ENCODE measurements at regions not wholly inside any gene's neighbourhood (a gene's known extent, or its start where the extent isn't known, plus 50 kb on each side); places are given as distances from the start of the nearest gene placed in this dataset.
A peak's percentile ranks its signal among the peaks of the same experiment; 100 is the strongest.
"Not testable (repeated sequence)": the region's sequence is repeated elsewhere in the genome, so short reads cannot be mapped to it uniquely, and the experiment has no call there.

DNA sequence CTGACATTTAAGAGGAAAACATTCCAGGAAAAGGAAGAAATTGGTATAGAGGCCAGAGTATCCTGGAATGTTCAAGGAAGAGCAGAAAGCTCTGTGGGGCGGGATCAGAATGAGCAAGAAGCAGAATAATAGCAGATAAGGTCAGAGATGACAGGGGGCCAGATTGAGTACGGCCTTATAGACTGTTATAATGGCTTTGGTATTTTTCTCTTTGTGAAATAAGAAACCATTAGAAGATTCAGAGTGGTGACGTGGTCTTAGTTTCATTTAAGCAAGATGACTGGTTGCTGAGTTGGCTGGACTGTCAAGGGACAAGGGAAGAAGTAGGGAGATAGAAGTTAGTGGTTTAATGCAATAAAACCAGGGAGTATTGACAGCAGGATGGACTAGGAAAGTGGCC, 218.3 kb upstream of the SOX2 start:
- H3K4me3 ChIP-seq, result no peak overlapping the region
- no peak overlapping the region for H3K27ac ChIP-seq
- TF ChIP-seq POLR2A (IDR thresholded peaks at IDR 0.05) (no peak), EP300 (IDR thresholded peaks at IDR 0.05) (no peak)
- TF ChIP-seq, protein P1, sequence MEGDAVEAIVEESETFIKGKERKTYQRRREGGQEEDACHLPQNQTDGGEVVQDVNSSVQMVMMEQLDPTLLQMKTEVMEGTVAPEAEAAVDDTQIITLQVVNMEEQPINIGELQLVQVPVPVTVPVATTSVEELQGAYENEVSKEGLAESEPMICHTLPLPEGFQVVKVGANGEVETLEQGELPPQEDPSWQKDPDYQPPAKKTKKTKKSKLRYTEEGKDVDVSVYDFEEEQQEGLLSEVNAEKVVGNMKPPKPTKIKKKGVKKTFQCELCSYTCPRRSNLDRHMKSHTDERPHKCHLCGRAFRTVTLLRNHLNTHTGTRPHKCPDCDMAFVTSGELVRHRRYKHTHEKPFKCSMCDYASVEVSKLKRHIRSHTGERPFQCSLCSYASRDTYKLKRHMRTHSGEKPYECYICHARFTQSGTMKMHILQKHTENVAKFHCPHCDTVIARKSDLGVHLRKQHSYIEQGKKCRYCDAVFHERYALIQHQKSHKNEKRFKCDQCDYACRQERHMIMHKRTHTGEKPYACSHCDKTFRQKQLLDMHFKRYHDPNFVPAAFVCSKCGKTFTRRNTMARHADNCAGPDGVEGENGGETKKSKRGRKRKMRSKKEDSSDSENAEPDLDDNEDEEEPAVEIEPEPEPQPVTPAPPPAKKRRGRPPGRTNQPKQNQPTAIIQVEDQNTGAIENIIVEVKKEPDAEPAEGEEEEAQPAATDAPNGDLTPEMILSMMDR (IDR thresholded peaks at IDR 0.05), result no peak
- H3K4me1 ChIP-seq, result no peaks in the 10 kb centered on the region
- H3K9me3 ChIP-seq, result no peaks in the 10 kb centered on the region
- no peaks in the 10 kb centered on the region for H3K36me3 ChIP-seq
- DNase-seq (ENCODE audit: low spot score in 2 of 2), result no peak
- H3K27me3 ChIP-seq, result no peaks in the 10 kb centered on the region
- 52 to 59% methylated on average over 3 of the region's 3 CpGs for WGBS, 2 donors

DNA sequence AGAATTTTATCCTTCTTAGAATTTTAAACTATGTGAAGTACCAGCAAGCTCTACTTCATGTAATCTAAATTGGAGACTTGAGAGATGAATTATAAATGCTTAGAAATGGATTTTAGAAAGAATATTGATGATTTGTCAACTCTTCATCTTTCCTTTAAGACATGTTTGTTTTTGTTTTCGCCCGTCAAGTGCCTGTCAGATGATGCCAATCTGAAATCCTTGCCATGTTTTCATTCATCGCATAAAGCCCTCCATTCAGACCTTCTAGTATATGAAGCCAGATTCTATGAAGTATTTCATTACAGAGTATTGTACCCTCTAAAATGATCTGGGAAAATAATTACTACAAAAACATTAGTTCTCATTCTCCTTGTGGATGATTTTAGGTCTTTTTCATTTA, 223.2 kb upstream of the SOX2 start:
- TF ChIP-seq POLR2A (IDR thresholded peaks at IDR 0.05) (no peak), EP300 (IDR thresholded peaks at IDR 0.05) (no peak)
- TF ChIP-seq, protein P1 (IDR thresholded peaks at IDR 0.05), result no peak
- no peaks in the 10 kb centered on the region for H3K27me3 ChIP-seq
- H3K4me1 ChIP-seq, result peaks cover 0 to 12% (median 0%) of the 10 kb centered on the region in 4 donors
- H3K9me3 ChIP-seq, result no peaks in the 10 kb centered on the region
- H3K4me3 ChIP-seq, result no peak overlapping the region
- no peak for DNase-seq (ENCODE audit: low spot score in 2 of 2)
- no peaks in the 10 kb centered on the region for H3K36me3 ChIP-seq
- 40 to 50% methylated on average over 3 of the region's 3 CpGs for WGBS, 2 donors
- peak overlapping the region in 2 of 4 donors; percentile 59 to 79 for H3K27ac ChIP-seq

DNA sequence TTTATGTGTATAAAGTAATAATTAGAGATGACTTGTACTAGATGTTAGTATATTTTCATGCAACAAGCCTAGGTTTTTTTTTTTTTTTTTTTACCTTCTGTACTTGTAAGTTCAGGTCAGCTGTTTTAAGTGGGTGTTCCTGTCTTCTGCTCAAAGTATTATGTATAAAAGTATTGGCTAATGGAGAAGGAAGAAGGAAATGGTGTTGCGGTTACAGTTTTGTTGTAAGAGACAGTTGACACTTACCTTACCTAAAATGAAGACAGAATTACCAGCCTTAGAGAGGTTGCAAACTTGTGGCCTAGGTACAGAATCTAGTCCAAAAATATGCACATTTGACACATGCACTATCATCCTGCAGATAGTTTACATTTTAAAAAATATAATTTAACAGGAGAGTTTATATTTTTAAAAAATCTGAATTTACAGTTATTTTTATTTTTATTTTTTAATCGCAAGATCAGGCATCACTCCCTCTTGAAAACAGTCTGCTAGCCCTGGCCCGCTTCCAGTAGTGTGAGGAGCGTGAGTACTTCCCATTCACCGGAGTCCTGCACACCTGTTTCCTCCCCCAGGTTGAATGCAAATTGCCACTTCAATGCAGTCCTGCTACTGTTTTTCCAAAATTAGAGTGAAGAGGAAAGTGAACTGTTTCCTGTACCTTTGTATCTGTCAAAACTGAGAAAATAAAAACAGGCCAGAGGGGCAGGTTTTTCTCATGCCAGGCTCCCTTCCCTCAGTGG, 224.3 kb upstream of the SOX2 start:
- Histone ChIP-seq H3K4me3 (no peak overlapping the region), H3K9me3 (no peaks in the 10 kb centered on the region), H3K36me3 (no peaks in the 10 kb centered on the region), H3K27me3 (no peaks in the 10 kb centered on the region), H3K4me1 (peaks cover 0 to 12% (median 0%) of the 10 kb centered on the region in 4 donors), H3K27ac (peak overlapping the region in 2 of 4 donors; percentile 59 to 79)
- DNase-seq (ENCODE audit: low spot score in 2 of 2), result no peak
- TF ChIP-seq, protein P1 (IDR thresholded peaks at IDR 0.05), result no peak
- TF ChIP-seq EP300 (IDR thresholded peaks at IDR 0.05) (no peak), POLR2A (IDR thresholded peaks at IDR 0.05) (no peak)
- WGBS, 2 donors, result 70% methylated on average over 5 of the region's 5 CpGs

DNA sequence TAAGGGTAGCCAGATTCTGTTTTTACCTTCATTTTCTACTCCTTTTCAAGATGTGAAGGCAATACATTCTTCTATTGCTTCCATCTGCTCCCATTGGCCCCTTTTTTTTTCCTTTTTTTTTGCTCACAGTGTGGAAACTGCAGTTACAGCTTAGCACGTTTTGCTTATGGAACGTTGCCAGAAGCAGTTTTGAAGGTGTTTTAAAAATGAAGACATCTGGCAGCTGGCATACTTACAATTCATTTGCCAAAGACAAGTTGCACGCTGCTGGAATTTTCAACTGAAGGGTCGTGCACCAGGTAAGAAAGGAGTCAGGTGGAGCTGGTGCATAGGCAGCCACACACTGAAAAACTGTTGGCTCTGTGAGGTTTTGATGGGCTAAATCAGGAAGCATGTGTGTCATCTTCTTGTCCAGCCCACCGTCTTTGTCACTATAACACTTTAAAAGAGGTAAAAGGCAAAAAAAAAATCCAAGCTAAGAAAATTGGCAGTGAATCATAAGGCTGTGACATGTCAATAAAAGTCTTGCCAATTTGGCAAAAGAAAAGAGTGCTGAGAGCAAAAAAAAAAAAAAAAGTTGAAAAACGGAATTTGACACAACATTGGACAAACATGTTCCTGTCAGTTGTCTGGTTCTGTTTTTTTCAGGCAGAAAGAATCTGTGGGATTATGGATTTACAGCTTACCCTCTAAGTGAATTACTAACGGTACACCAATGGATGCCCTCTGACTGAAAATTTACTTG, 225.4 kb upstream of the SOX2 start:
- no peaks in the 10 kb centered on the region for H3K9me3 ChIP-seq
- no peaks in the 10 kb centered on the region for H3K36me3 ChIP-seq
- H3K27me3 ChIP-seq, result no peaks in the 10 kb centered on the region
- H3K27ac ChIP-seq, result peak overlapping the region in 1 of 4 donors; percentile 33
- no peak for TF ChIP-seq POLR2A (IDR thresholded peaks at IDR 0.05)
- no peak for TF ChIP-seq EP300 (IDR thresholded peaks at IDR 0.05)
- TF ChIP-seq, protein P1 (IDR thresholded peaks at IDR 0.05), result no peak
- H3K4me3 ChIP-seq, result no peak overlapping the region
- H3K4me1 ChIP-seq, result peaks cover 0 to 12% (median 0%) of the 10 kb centered on the region in 4 donors
- DNase-seq (ENCODE audit: low spot score in 2 of 2), result no peak
- 20 to 25% methylated on average over 6 to 7 of the region's 7 CpGs for WGBS, 2 donors

DNA sequence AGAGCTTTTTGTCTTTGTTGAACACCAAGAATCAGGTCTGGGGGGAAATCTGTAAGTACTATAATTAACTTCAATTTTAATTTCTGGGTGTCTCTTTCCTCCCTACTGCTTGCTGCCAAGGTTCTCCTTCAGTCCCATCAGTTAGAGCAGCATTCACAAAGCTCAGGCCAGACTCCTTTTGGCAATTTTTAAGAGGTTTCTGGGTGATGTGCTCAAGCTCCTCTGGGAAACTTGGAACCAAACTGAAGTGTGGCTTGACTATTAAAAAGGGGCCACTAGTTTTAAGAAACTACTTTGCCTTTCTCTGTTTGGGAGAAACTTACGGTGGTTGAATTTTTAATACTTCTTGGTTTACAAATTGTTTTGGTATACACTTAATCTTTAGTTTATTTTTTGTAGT, 227.7 kb upstream of the SOX2 start:
- Histone ChIP-seq H3K27me3 (no peaks in the 10 kb centered on the region), H3K36me3 (no peaks in the 10 kb centered on the region), H3K9me3 (peaks cover 0 to 6% (median 0%) of the 10 kb centered on the region in 4 donors), H3K4me1 (peaks cover 0 to 12% (median 0%) of the 10 kb centered on the region in 4 donors), H3K4me3 (no peak overlapping the region), H3K27ac (no peak overlapping the region)
- DNase-seq (ENCODE audit: low spot score in 2 of 2), result no peak
- 85 to 97% methylated on average over 1 of the region's 1 CpG for WGBS, 2 donors
- no peak for TF ChIP-seq POLR2A (IDR thresholded peaks at IDR 0.05)
- no peak for TF ChIP-seq EP300 (IDR thresholded peaks at IDR 0.05)
- TF ChIP-seq, protein P1 (IDR thresholded peaks at IDR 0.05), result no peak

DNA sequence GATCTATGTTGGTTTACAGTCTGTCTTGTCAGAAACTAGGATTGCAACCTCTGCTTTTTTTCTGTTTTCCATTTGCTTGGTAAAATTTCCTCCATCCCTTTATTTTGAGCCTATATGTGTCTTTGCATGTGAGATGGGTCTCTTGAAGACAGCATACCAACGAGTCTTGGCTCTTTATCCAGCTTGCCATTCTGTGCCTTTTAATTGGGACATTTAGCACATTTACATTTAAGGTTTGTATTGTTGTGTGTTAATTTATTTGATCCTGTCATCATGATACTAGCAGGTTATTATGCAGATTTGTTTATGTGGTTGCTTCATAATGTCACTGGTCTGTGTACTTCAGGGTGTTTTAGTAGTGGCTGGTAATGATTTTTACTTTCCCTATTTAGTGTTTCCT, 236.6 kb upstream of the SOX2 start:
- H3K4me1 ChIP-seq; H3K36me3 ChIP-seq; H3K4me3 ChIP-seq; DNase-seq (ENCODE audit: low spot score in 2 of 2); H3K27ac ChIP-seq; H3K27me3 ChIP-seq: not testable (repeated sequence)
- WGBS, 2 donors, result 78 to 86% methylated on average over 1 of the region's 1 CpG
- H3K9me3 ChIP-seq, result peaks cover 0 to 70% (median 4%) of the 10 kb centered on the region in 4 donors

Measured in tibial nerve (tissue), 4 donors.